GM04503 (cell line): ENCODE measurements at regions not wholly inside any gene's neighbourhood (a gene's known extent, or its start where the extent isn't known, plus 50 kb on each side); places are given as distances from the start of the nearest gene placed in this dataset.

Experiments used
- DNase-seq: peaks from one replicate; pipeline ENCODE4 v3.0.0-alpha.2; 2012; ENCODE audit warnings: low read depth

DNA sequence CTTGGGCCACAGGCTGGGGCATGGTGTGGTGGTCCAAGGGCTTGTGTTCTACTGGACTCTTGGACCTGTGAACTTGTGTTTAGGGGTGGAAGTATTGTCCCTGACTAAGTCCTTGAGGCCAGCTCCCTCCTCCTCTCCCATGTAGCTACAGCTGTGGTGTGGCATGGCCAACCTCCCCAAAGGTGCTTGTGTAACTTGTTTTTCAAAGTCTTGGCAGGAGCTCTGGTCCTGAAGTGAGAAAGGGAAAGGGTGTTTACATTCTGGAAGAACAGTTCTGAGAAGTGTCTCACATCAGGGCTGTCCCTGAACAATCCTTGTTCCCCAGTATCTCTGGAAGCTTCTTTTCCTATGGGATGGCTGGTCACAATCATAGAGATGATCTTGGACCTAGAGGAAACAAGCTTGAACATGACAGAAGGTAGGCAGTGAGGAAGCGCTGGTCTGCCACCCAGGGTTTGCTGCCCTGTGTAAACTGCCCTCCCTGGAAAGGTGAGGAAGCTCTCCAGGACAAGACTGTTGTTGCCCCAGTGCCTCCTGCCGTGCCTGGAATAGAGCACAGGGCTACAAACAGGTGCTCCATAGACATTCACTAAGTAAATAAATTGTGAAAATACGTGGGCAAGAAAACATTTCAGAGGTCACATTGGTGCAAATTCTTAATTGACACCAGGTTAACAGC is 64.6 kb upstream of the KLF9 start:
- no peak for DNase-seq

DNA sequence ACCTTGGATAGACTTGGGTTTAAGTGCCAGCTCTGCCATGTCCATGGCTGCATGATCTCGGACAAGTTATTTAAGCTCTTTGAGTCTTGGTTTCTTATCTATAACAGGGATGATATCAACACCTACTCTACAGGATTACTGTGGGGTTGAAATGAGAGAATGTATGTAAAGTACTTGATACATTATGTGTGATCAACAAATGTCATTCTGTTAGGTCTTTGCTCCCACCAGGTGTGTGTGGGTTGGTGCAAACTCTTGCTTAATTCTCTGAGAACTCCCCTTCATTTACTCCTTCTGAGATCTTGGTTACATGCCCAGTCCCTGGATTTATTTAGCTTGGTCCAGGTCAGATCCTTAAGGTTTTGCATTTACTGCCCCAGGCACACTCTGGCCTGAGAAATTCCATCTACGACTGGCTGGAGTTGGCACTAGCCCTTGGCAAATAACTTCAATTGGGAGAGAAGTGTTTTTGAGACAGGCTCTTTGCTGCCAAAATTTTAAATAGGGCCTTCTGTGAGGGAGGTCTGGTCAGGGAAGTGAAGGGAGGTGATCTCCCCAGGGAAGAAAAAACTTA is 63.5 kb upstream of the KLF9 start:
- no peak for DNase-seq

DNA sequence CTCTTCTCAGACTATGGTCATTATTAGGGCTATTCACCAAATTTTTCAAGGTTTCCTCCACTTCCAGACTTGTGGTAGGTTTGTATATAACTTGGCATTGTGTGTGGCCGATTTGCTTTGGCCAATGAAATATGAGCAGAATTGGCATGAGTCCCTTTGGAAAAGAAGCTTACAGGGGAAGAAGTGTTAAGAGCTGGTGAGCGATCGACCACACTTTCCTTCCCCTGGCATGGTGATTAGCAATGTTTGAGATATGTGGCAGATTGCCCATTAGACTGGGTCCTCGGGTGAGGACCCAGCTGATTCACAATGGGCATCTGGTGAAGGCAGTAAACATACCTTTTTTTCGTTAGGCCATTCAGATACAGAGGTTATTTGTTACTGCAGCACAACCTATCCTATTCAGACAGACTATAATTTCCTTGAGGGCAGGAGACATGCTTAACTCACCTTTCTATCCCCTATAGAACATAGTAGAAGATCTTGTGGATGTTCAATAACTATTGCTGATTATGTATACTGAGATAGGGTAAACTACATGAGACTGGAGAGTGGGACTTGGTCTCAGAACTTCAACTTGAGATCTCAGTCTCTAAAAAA is 62.8 kb upstream of the KLF9 start:
- DNase-seq, result no peak

- DNase-seq, result no peak
These were observed 60.8 kb upstream of the KLF9 start for GRCh38 chr9:70475211-70475610.

- no peak for DNase-seq
These were observed 60.0 kb upstream of the KLF9 start for GRCh38 chr9:70474413-70474812.

GRCh38 chr9:70472268-70473249 is 58.1 kb upstream of the KLF9 start:
- DNase-seq, result no peak

DNA sequence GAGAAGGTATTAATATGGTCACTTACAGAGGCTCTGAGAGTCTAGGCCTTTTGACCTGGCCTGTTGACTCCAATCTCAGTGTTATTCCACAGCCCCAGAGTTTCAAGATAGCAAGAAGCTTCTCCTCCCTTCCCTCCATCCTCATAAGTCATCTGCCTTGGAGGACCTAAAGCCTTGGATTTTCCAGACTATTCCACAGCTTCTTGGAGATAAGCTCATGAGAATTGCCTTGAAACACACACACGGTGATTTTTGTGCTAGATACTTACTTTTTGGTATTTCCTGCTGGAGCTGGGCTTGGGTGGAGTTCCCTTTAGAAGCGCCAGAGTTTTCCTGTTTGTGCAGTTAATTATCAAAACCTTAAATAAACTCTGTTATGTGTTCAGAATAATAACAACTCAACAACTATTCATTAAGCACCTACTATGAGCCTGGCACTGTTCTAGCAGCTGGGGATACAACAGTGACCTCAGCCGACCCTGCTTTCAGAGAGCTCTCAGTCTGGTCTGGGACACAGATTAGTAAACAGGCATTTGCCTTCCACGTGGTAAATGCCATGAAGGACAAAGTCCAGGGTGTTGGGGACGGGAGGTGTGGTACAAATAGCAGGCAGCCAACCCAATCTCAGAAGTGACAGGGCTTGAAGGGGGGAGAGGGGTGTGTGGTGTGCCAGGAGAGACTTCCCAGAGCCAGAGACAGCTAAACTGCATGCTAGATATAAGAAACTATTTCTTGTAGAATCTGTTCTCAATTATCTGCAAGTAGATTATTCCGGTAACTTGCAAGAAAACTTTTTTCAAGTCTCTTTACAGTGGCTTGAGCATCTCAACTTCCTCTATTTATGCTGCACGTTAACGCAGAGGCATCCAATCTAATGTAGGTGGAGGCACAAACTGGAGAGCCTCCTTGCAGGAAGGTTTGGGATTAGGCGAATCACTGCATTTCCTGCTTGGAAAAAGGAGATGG is 55.9 kb upstream of the KLF9 start:
- DNase-seq, result no peak

GRCh38 chr9:70468291-70468690 is 53.8 kb upstream of the KLF9 start:
- DNase-seq, result no peak

DNA sequence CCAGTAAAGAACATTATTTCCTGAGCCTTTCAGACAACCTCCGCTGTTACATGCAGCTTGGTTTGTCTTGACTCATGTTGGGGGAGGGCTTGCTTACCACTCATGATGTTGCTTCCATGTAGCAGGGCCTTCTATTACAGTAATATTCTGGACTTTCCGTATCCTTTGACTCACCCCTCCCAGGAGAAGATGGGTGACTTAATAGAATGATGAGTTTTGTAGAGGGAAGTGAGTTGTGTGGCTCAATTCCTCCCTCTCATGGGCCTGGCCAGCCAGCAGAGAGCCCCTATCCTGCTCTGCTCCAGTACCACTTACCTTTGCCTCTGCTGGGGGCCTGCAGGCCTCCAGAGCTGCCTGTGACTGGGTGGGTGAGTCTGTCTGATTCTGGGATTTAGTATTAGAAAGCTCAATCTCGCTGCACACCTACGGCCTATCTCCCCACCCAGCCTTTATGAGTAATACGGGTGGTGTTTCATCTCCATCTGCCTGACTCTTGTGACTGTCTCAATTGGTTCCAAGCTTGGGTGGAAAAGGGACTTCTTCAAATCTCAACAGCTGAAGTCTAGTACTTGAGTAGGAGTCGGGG is 52.6 kb upstream of the KLF9 start:
- DNase-seq, result peak; percentile 44

GRCh38 chr9:70465904-70466303 is 51.4 kb upstream of the KLF9 start:
- DNase-seq, result no peak

DNA sequence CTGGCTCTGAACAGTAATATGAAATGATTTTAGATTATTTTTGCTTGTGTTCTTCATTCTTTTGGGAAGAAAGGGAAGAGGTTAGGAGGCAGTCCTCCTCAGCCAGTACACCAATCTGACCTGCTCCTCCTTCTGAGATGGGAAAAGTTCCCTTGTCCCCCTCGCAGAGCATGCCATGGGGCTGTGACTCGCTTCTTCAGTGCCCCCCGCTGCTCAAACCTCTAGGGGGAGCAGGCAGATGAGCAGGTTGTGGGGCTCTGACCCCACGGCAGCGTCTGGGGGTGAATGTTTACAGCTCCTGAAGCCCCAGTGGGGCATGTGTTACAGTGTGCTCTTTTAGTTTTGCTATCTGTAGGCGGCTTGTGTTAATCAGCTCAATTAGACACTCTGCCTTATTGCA is 50.9 kb upstream of the KLF9 start:
- DNase-seq, result no peak
